ENCODE measurements at regions not wholly inside any gene's neighbourhood (a gene's known extent, or its start where the extent isn't known, plus 50 kb on each side); places are given as distances from the start of the nearest gene placed in this dataset.

GRCh38 chr5:77560677-77561263 is 68.7 kb upstream of the WDR41 start:
- no peaks in the 10 kb centered on the region for H3K4me1 ChIP-seq
- H3K9me3 ChIP-seq = no peaks in the 10 kb centered on the region
- H3K36me3 ChIP-seq = no peaks in the 10 kb centered on the region
- 0 to 3% methylated on average over 1 of the region's 1 CpG for WGBS, 2 donors
- H3K27me3 ChIP-seq = no peaks in the 10 kb centered on the region
- TF ChIP-seq CTCF (IDR thresholded peaks at IDR 0.05) (peak in 4 of 5 experiments; percentile 12 to 32 (median 30)), EP300 (IDR thresholded peaks at IDR 0.05) (no peak)
- H3K27ac ChIP-seq = no peak overlapping the region
- no peak for DNase-seq (ENCODE audit: low spot score in 2 of 2)
- no peak overlapping the region for H3K4me3 ChIP-seq

GRCh38 chr5:77558266-77558665 is 66.2 kb upstream of the WDR41 start:
- WGBS, 2 donors = 51 to 60% methylated on average over 5 of the region's 5 CpGs

DNA sequence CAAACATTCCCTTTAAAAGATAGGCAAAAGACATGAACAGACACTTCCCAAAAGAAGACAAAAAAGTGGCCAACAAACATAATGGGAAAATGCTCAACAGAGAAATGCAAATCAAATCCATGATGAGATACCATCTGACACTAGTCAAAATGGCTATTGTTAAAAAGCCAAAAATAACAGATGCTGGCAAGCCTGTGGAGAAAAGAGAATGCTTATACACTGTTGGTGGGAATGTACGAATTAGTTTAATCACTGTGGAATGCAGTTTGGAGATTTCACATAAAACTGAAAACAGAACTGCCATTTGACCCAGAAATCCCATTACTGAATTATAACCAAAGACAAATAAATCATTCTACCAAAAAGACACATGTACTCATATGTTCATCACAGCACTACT is 58.3 kb upstream of the WDR41 start:
- H3K36me3 ChIP-seq = no peaks in the 10 kb centered on the region
- 13 to 29% methylated on average over 1 of the region's 1 CpG for WGBS, 2 donors
- H3K4me3 ChIP-seq = no peak overlapping the region
- DNase-seq (ENCODE audit: low spot score in 2 of 2) = no peak
- H3K27me3 ChIP-seq = no peaks in the 10 kb centered on the region
- no peak for TF ChIP-seq EP300 (IDR thresholded peaks at IDR 0.05)
- H3K4me1 ChIP-seq = no peaks in the 10 kb centered on the region
- H3K9me3 ChIP-seq = peaks cover 0 to 19% (median 0%) of the 10 kb centered on the region in 4 donors
- no peak overlapping the region for H3K27ac ChIP-seq

More at GRCh38 chr5:77558266-77558665, 66.2 kb upstream of the WDR41 start:
- Histone ChIP-seq H3K9me3 (no peaks in the 10 kb centered on the region), H3K27me3 (no peaks in the 10 kb centered on the region), H3K36me3 (no peaks in the 10 kb centered on the region), H3K4me1 (no peaks in the 10 kb centered on the region), H3K27ac (no peak overlapping the region), H3K4me3 (no peak overlapping the region)
- DNase-seq (ENCODE audit: low spot score in 2 of 2) = no peak
- TF ChIP-seq CTCF (IDR thresholded peaks at IDR 0.05) (no peak), EP300 (IDR thresholded peaks at IDR 0.05) (no peak), POLR2A (IDR thresholded peaks at IDR 0.05) (no peak)

GRCh38 chr5:77545285-77545684 is 53.2 kb upstream of the WDR41 start:
- 86 to 94% methylated on average over 12 of the region's 12 CpGs for WGBS, 2 donors
- Histone ChIP-seq H3K4me3 (no peak overlapping the region), H3K36me3 (no peaks in the 10 kb centered on the region), H3K9me3 (peaks cover 0 to 28% (median 0%) of the 10 kb centered on the region in 4 donors), H3K4me1 (no peaks in the 10 kb centered on the region), H3K27ac (no peak overlapping the region), H3K27me3 (no peaks in the 10 kb centered on the region)
- TF ChIP-seq CTCF (IDR thresholded peaks at IDR 0.05) (no peak), EP300 (IDR thresholded peaks at IDR 0.05) (no peak), POLR2A (IDR thresholded peaks at IDR 0.05) (no peak)
- DNase-seq (ENCODE audit: low spot score in 2 of 2) = no peak

Data from tibial nerve (tissue), 4 donors.